HL-60 (cell line): ENCODE measurements at regions not wholly inside any gene's neighbourhood (a gene's known extent, or its start where the extent isn't known, plus 50 kb on each side); places are given as distances from the start of the nearest gene placed in this dataset.

Experiments
- CTCF ChIP-seq: IDR thresholded peaks from one replicate; pipeline ENCODE4 v1.5.1; 2011; ENCODE audit warnings: low read length, control low read depth, inconsistent platforms; ENCODE audit not compliant: insufficient read depth
- GABPA ChIP-seq: IDR thresholded peaks from 2 replicates; pipeline ENCODE4 v1.6.1; 2012; ENCODE audit warnings: low read depth
- POLR2AphosphoS5 ChIP-seq: IDR thresholded peaks from 2 replicates; pipeline ENCODE4 v1.6.1; 2012; ENCODE audit warnings: low read depth

- TF ChIP-seq CTCF (no peak), GABPA (no peak), POLR2AphosphoS5 (no peak)
These were observed 108.9 kb upstream of the CHD1 start for GRCh38 chr5:99037668-99038067.
